Progenitor cell of endocrine pancreas (in vitro differentiated cells): ENCODE measurements at regions not wholly inside any gene's neighbourhood (a gene's known extent, or its start where the extent isn't known, plus 50 kb on each side); places are given as distances from the start of the nearest gene placed in this dataset.

Experiments
- DNase-seq: peaks from one replicate; pipeline ENCODE4 v3.0.0; 2021; ENCODE audit warnings: low spot score; ENCODE audit not compliant: unreplicated experiment
- H3K27ac Mint-ChIP-seq: 2 replicates; pipeline ENCODE4 v1.8.0; 2021; ENCODE audit warnings: mild to moderate bottlenecking, moderate library complexity, mixed read lengths
- H3K27me3 Mint-ChIP-seq: 2 replicates; pipeline ENCODE4 v1.8.0; 2021; ENCODE audit warnings: mixed read lengths
- H3K36me3 Mint-ChIP-seq: 2 replicates; pipeline ENCODE4 v1.8.0; 2022; ENCODE audit warnings: mixed read lengths; ENCODE audit not compliant: insufficient read depth
- H3K4me1 Mint-ChIP-seq: 2 replicates; pipeline ENCODE4 v1.8.0; 2021; ENCODE audit warnings: low read depth, mixed read lengths
- H3K4me3 Mint-ChIP-seq: 2 replicates; pipeline ENCODE4 v1.8.0; 2021; ENCODE audit warnings: low read depth, mild to moderate bottlenecking, moderate library complexity, mixed read lengths
- H3K9me3 Mint-ChIP-seq: 2 replicates; pipeline ENCODE4 v1.8.0; 2021; ENCODE audit warnings: low read depth, mixed read lengths
- TF ChIP-seq, protein P1 (sequence below): fragments of 200-600 bp; sonication (generic); IDR thresholded peaks from one replicate; pipeline ENCODE4 v1.5.0; 2021; ENCODE audit warnings: antibody characterized with exemption, mild to moderate bottlenecking; ENCODE audit not compliant: unreplicated experiment

GRCh38 chrX:109294097-109294814 lies 187.6 kb downstream of the GUCY2F start:
- no peaks in the 10 kb centered on the region for H3K36me3 Mint-ChIP-seq
- H3K27me3 Mint-ChIP-seq, result no peaks in the 10 kb centered on the region
- H3K27ac Mint-ChIP-seq, result no peak overlapping the region
- no peak for DNase-seq
- H3K4me1 Mint-ChIP-seq, result peaks cover 7% of the 10 kb centered on the region
- TF ChIP-seq, protein P1, sequence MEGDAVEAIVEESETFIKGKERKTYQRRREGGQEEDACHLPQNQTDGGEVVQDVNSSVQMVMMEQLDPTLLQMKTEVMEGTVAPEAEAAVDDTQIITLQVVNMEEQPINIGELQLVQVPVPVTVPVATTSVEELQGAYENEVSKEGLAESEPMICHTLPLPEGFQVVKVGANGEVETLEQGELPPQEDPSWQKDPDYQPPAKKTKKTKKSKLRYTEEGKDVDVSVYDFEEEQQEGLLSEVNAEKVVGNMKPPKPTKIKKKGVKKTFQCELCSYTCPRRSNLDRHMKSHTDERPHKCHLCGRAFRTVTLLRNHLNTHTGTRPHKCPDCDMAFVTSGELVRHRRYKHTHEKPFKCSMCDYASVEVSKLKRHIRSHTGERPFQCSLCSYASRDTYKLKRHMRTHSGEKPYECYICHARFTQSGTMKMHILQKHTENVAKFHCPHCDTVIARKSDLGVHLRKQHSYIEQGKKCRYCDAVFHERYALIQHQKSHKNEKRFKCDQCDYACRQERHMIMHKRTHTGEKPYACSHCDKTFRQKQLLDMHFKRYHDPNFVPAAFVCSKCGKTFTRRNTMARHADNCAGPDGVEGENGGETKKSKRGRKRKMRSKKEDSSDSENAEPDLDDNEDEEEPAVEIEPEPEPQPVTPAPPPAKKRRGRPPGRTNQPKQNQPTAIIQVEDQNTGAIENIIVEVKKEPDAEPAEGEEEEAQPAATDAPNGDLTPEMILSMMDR, result no peak
- no peak overlapping the region for H3K4me3 Mint-ChIP-seq
- H3K9me3 Mint-ChIP-seq, result peaks cover 8% of the 10 kb centered on the region

- H3K36me3 Mint-ChIP-seq, result no peaks in the 10 kb centered on the region
- H3K4me3 Mint-ChIP-seq, result no peak overlapping the region
- peaks cover 18% of the 10 kb centered on the region for H3K4me1 Mint-ChIP-seq
- no peak for DNase-seq
- H3K9me3 Mint-ChIP-seq, result peaks cover 8% of the 10 kb centered on the region
- no peaks in the 10 kb centered on the region for H3K27me3 Mint-ChIP-seq
- no peak overlapping the region for H3K27ac Mint-ChIP-seq
- TF ChIP-seq, protein P1, result no peak
These were observed 198.0 kb downstream of the GUCY2F start for GRCh38 chrX:109283870-109284269.

GRCh38 chrX:109281483-109282275 lies 200.2 kb downstream of the GUCY2F start:
- peaks cover 18% of the 10 kb centered on the region for H3K4me1 Mint-ChIP-seq
- no peak for DNase-seq
- no peak overlapping the region for H3K4me3 Mint-ChIP-seq
- peaks cover 7% of the 10 kb centered on the region for H3K9me3 Mint-ChIP-seq
- no peaks in the 10 kb centered on the region for H3K36me3 Mint-ChIP-seq
- TF ChIP-seq, protein P1, result no peak
- H3K27me3 Mint-ChIP-seq, result no peaks in the 10 kb centered on the region
- peak overlapping the region; percentile 27 for H3K27ac Mint-ChIP-seq

DNA sequence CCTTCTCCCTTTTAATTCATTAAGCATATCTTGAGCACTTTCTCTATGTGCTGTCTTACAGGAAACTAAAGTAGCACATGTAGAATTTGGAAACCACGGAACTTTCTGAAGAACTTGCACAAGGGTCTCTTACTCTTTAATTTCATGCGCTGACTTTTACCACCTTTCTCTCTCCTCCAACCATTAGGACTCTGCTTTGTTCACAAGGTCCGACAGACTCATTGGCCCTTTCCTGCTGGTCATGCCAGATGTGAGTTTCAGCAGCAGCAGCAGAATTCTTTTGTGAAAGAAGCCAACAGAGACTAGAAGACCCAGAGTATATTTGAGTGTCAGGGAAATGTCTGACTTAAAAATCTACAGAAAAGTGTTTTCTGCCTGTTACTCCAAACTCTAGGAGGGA lies 207.1 kb downstream of the GUCY2F start:
- no peak overlapping the region for H3K27ac Mint-ChIP-seq
- peaks cover 6% of the 10 kb centered on the region for H3K9me3 Mint-ChIP-seq
- no peak for DNase-seq
- no peak overlapping the region for H3K4me3 Mint-ChIP-seq
- TF ChIP-seq, protein P1, result no peak
- H3K4me1 Mint-ChIP-seq, result peaks cover 20% of the 10 kb centered on the region
- no peaks in the 10 kb centered on the region for H3K27me3 Mint-ChIP-seq
- H3K36me3 Mint-ChIP-seq, result no peaks in the 10 kb centered on the region

- Mint-ChIP-seq H3K27ac (no peak overlapping the region), H3K4me1 (peaks cover 12% of the 10 kb centered on the region), H3K27me3 (no peaks in the 10 kb centered on the region), H3K4me3 (no peak overlapping the region), H3K36me3 (no peaks in the 10 kb centered on the region), H3K9me3 (no peaks in the 10 kb centered on the region)
- TF ChIP-seq, protein P1, result no peak
- no peak for DNase-seq
These were observed 211.1 kb downstream of the GUCY2F start for GRCh38 chrX:109270580-109271484.
